Uterus (tissue), 2 donors: ENCODE measurements at regions not wholly inside any gene's neighbourhood (a gene's known extent, or its start where the extent isn't known, plus 50 kb on each side); places are given as distances from the start of the nearest gene placed in this dataset.

Experiments used
- POLR2A ChIP-seq, 2 donors: fragments of 450-650 bp; IDR thresholded peaks; one replicate each; pipeline ENCODE4 v1.6.1; 2016; ENCODE audit warnings: antibody characterized with exemption in 2 of 2, mild to moderate bottlenecking in 1 of 2, moderate library complexity in 1 of 2
- TF ChIP-seq, protein P1 (sequence below), 4 experiments: fragments of 200-600 bp in 2 of 4; fragments of 450-650 bp in 2 of 4; sonication (generic) in 2 of 4; IDR thresholded peaks; one replicate each; pipeline ENCODE4 v1.5.1; 2016 to 2019; ENCODE audit warnings: antibody characterized with exemption in 4 of 4, mild to moderate bottlenecking in 2 of 4, moderate library complexity in 1 of 4

DNA sequence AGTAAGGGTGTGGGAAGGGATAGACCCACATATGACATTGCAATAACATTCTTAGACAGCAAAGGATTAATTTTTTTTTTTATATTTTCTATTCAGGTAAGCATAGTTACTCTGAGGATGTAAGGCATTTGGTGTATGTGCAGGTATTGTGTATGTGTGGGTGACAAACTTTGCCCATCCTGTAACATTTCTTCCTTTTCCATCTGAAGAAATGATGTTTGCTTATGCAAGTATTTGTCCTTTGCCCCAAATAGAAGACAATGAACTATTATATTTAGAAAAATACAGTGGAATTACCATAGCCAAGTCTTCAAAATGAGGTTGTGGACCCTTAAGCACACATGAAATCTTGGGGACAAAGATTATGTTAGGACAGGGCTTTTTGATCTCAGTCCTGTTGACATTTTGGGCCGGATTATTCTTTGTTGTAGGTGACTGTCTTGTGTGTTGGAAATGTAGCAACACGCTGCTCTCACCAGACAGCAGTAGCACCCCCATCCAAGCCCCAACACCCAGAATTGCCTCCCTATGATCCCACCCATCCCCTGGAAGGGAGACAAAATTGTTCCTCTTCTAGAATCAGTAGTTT is 1244.7 kb downstream of the STIM2 start:
- TF ChIP-seq, protein P1, sequence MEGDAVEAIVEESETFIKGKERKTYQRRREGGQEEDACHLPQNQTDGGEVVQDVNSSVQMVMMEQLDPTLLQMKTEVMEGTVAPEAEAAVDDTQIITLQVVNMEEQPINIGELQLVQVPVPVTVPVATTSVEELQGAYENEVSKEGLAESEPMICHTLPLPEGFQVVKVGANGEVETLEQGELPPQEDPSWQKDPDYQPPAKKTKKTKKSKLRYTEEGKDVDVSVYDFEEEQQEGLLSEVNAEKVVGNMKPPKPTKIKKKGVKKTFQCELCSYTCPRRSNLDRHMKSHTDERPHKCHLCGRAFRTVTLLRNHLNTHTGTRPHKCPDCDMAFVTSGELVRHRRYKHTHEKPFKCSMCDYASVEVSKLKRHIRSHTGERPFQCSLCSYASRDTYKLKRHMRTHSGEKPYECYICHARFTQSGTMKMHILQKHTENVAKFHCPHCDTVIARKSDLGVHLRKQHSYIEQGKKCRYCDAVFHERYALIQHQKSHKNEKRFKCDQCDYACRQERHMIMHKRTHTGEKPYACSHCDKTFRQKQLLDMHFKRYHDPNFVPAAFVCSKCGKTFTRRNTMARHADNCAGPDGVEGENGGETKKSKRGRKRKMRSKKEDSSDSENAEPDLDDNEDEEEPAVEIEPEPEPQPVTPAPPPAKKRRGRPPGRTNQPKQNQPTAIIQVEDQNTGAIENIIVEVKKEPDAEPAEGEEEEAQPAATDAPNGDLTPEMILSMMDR (IDR thresholded peaks at IDR 0.05): no peak
- TF ChIP-seq POLR2A (IDR thresholded peaks at IDR 0.05): no peak
